T follicular helper cell (primary cell): ENCODE measurements at regions not wholly inside any gene's neighbourhood (a gene's known extent, or its start where the extent isn't known, plus 50 kb on each side); places are given as distances from the start of the nearest gene placed in this dataset.

ENCODE experiments used
- DNase-seq: peaks from one replicate; pipeline ENCODE4 v3.0.0-alpha.2; 2020; ENCODE audit warnings: low read depth

GRCh38 chr3:105022813-105023212 lies 343.9 kb upstream of the ALCAM start:
- DNase-seq = no peak

- DNase-seq = no peak
Observed at GRCh38 chr3:105030211-105030610, 336.5 kb upstream of the ALCAM start.

GRCh38 chr3:105032541-105032940 lies 334.2 kb upstream of the ALCAM start:
- DNase-seq = no peak

DNA sequence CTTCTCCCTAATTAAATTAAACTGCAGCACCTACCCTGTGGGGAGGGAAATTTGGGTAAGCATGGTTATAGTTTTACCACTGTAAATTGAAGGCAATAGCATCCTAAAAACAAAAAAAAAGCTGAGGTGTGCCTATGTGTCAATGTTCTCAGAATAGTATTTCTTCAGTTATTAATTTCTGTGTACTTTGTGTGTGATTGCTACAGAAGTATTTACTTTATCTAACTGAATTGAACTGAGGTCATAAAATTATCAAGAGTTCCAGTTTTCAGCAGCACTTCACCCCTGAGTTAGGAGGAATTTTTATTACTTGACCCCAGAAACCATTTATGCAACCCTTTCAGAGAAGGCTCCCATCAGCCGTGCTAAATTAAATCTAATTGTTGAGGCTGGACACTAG lies 333.6 kb upstream of the ALCAM start:
- DNase-seq = no peak

DNA sequence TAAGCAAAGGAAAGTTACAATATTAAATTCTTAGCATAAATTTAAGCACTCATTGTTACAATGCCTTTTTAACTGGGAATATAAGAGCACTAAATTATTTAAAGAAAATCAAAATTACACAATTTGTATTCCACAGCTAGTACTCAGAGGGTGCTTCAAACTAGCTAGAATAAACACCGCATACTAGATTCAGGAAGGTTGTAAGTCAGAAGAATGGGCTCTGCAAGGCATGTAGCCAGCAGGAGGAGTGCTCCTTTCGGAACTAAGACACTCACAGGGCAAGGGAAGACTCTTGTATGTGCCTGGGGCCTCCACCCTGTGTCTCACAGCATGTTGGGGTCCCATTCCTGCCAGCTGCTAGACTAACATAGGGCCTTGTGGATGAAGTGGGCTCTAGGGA lies 327.7 kb upstream of the ALCAM start:
- DNase-seq = no peak

- DNase-seq = no peak
Observed at GRCh38 chr3:105040026-105040622, 326.6 kb upstream of the ALCAM start.

GRCh38 chr3:105042586-105042985 lies 324.1 kb upstream of the ALCAM start:
- no peak for DNase-seq

- DNase-seq = no peak
Observed at GRCh38 chr3:105051111-105051510, 315.6 kb upstream of the ALCAM start.

GRCh38 chr3:105051972-105052371 lies 314.7 kb upstream of the ALCAM start:
- DNase-seq = no peak

DNA sequence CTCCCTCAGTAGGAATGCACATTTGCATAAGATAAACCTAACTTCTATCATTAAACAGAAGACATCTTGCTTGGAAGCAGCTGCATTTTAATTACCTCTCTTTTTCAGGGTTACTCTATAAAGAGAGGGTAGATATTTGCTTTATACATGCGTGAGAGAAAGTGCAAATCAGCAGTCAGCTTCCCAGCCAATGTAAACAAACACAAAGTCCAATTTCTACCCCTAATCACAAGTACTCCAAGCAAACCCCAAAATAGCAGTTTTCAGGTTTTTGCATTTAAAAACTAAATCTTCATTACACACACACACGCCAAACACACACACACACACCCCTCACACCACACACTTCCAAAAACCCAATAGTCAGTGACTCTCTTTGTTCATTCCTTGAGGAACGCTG lies 303.9 kb upstream of the ALCAM start:
- no peak for DNase-seq

DNA sequence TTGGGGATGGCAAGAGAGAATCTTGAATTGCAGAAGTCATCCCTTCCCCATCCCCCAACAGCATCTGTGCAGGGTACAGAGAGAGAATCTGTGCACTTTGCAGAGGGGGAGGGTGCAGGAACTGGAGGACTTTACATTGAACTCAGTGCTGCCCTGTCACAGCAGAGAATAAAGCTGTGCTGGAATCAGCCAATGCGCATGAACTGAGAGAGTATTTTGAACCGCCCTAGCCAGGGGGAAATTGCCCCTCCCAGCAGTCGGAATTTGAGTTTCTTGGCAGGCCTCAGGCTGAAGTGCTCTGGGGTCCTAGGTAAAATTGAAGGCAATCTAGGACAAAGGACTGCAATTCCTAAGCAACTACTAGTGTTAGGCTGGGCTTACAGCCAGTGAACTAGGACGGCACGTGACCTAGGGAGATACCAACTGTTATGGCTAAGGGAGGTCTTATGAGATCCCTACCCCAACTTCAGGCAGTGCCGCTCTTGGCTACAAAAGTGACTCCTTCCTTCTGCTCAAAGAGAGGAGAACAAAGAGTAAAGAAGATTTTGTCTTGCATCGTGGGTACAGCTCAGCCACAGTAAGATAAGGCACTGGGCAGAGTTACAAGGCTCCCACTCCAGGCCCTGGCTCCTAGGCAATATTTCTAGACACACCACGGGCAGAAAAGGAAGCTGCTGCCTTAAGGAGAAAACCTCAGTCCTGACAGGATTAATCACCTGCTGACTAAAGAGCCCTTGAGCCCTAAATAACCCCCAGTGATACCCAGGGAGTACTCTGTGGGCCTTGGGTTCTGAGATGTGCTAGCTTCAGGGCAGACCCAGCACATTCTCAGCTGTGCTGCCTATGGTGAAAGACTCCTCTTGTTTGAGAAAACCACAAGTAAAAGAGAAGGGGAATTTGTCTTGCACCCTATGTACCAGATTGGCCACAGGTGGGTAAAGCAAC lies 300.5 kb upstream of the ALCAM start:
- no peak for DNase-seq

- no peak for DNase-seq
Observed at GRCh38 chr3:105067361-105067760, 299.3 kb upstream of the ALCAM start.

- DNase-seq = no peak
Observed at GRCh38 chr3:105077060-105077822, 289.5 kb upstream of the ALCAM start.

- no peak for DNase-seq
Observed at GRCh38 chr3:105083945-105084344, 282.8 kb upstream of the ALCAM start.

- no peak for DNase-seq
Observed at GRCh38 chr3:105085506-105085905, 281.2 kb upstream of the ALCAM start.

DNA sequence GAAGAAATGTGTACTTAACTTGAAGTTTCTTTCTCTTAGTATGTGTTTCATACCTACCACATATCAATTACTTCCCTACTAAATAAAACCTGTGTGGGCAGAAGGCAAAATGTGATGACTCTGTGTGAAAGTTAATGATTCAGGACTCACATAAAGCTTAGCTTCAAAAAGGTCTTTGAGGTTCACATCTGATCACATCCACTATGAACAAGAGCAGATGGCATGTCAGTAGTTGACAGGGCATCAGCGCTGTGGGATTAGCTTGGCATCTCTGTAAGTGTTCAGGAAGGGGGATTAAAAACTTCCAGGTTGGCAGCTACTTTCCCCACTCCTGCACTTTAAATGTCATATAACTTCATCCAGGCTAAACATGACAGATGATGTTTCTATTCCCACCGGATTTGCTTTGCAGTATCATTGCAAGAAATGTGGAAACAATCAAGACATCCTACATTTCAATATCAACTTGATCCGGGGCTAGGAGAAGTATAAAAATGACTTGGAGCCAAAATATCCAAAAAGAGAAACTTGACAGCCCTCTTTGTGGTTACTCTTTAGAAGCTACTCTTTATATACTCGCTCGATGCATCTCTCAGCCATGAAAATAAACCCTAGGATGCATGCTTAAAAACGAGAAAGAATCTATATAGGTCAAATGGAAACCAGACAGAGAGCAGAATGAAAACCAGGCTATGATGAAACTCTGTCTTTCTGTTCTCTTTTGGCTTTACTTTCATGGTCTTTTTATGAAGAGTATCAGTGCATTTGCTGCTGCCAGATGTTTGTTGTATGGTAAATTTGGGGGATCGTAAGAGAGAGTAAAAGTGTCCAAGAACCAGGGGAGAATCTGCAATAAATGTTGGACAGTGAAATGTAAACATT lies 273.1 kb upstream of the ALCAM start:
- DNase-seq = no peak

- no peak for DNase-seq
Observed at GRCh38 chr3:105094588-105094987, 272.1 kb upstream of the ALCAM start.

DNA sequence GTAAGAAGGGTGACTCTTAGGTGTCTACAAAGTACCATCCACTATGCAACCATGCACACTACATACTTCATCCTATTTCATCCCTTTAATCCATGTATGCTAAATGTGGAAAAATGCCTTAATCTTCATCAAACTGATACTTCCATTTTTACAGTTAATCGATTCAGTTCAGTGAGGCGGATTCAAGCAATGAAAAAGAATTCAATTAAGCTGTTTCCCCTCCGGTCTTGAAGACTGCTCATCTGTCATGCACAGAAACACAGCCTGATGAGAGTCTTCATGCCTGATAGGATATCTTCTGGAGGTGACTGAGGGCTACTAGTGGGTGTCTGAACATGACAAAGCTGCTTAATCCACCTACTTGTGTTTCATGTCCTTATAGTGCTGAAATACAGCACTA lies 270.6 kb upstream of the ALCAM start:
- DNase-seq = no peak

- DNase-seq = no peak
Observed at GRCh38 chr3:105101603-105102002, 265.1 kb upstream of the ALCAM start.

DNA sequence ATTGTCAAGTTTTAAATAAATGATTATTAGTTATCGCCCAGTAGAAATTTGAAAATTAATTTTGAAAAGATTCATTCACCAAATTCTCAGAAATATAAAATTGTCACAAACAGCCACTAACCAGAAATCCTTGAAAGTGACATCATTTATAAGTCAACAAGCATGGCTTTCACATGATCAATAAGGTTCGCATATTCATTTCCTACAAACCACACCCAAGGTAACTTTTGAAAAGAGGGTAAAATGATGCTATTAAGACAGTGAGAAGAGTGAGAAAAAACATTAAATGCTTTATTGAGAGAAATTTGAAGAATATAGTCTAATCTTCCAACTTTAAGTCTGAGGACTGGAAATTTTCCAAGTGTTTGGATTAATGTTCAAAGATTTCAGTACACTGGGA lies 263.6 kb upstream of the ALCAM start:
- no peak for DNase-seq

DNA sequence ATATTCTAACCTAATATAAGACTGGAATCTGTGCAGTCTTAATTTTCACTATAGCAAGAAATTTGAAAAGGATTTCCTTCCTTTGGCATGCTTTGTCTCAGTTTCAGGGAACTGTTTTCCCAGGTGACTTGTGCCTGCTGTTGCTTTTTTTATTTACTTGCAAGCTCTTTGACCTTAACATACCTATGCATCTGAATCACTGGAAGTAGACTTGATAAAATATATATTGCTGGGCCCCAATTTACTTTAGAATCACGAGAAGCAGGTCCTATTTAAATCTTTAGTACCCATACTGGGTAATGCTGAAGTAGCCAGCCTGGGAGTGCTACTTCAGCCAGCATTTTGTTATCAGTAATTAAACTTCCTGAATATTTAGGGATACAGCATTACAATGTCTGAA lies 257.9 kb upstream of the ALCAM start:
- DNase-seq = no peak

- DNase-seq = no peak
Observed at GRCh38 chr3:105118905-105119304, 247.8 kb upstream of the ALCAM start.
